Keratinocyte (primary cell): ENCODE measurements at regions not wholly inside any gene's neighbourhood (a gene's known extent, or its start where the extent isn't known, plus 50 kb on each side); places are given as distances from the start of the nearest gene placed in this dataset.

Source experiments
- DNase-seq: peaks from one replicate; pipeline ENCODE4 v3.0.0-alpha.2; 2011; ENCODE audit warnings: low read depth, missing footprints, low spot score
- FAIRE-seq: peaks from 2 replicates; lab custom pipeline; 2011; peaks lifted over from hg19 to GRCh38; lab: Jason Lieb, UNC
- H2AFZ ChIP-seq: 2 replicates; pipeline ENCODE4 v1.6.0; 2012; ENCODE audit warnings: low read length, control low read depth, inconsistent platforms; ENCODE audit not compliant: control insufficient read depth
- H3K27ac ChIP-seq: 2 replicates; pipeline ENCODE4 v1.5.1; 2011; ENCODE audit warnings: low read length; ENCODE audit not compliant: control insufficient read depth, insufficient read depth
- H3K27me3 ChIP-seq: 3 replicates; pipeline ENCODE4 v1.6.0; 2011; ENCODE audit warnings: low read length; ENCODE audit not compliant: control insufficient read depth, insufficient read depth; ENCODE audit errors: extremely low read depth
- H3K36me3 ChIP-seq, 2 experiments: 2 replicates in 1 of 2; 3 replicates in 1 of 2; pipeline ENCODE4 v1.5.1; 2011; ENCODE audit warnings: low read length in 2 of 2, mild to moderate bottlenecking in 1 of 2; ENCODE audit not compliant: control insufficient read depth in 2 of 2, insufficient read depth in 2 of 2; ENCODE audit errors: extremely low read depth in 1 of 2
- H3K4me1 ChIP-seq: 3 replicates; pipeline ENCODE4 v1.5.1; 2011; ENCODE audit warnings: low read length; ENCODE audit not compliant: control insufficient read depth, insufficient read depth; ENCODE audit errors: extremely low read depth
- H3K4me2 ChIP-seq: 3 replicates; pipeline ENCODE4 v1.6.0; 2011; ENCODE audit warnings: low read depth, low read length; ENCODE audit not compliant: control insufficient read depth, insufficient read depth; ENCODE audit errors: extremely low read depth
- H3K4me3 ChIP-seq, 3 experiments: fragments of 200-600 bp in 1 of 3; sonication (generic) in 1 of 3; 2 replicates in 2 of 3; 3 replicates in 1 of 3; pipeline ENCODE4 v1.5.1; 2011 to 2016; ENCODE audit warnings: low read length in 3 of 3, mild to moderate bottlenecking in 3 of 3, control low read depth in 2 of 3, inconsistent platforms in 1 of 3, low read depth in 1 of 3, mixed read lengths in 1 of 3, mixed run types in 1 of 3, moderate library complexity in 1 of 3; ENCODE audit not compliant: control insufficient read depth in 2 of 3, insufficient read depth in 2 of 3; ENCODE audit errors: extremely low read depth in 1 of 3
- H3K79me2 ChIP-seq: 2 replicates; pipeline ENCODE4 v1.6.0; 2012; ENCODE audit warnings: low read length; ENCODE audit not compliant: control insufficient read depth, insufficient read depth
- H3K9ac ChIP-seq: 3 replicates; pipeline ENCODE4 v1.6.0; 2011; ENCODE audit warnings: low read length; ENCODE audit not compliant: control insufficient read depth, insufficient read depth; ENCODE audit errors: extremely low read depth
- H3K9me1 ChIP-seq: 3 replicates; pipeline ENCODE4 v1.6.0; 2011; ENCODE audit warnings: low read length; ENCODE audit not compliant: control insufficient read depth, insufficient read depth; ENCODE audit errors: extremely low read depth
- H3K9me3 ChIP-seq: 2 replicates; pipeline ENCODE4 v1.5.1; 2012; ENCODE audit warnings: low read depth, low read length; ENCODE audit not compliant: control insufficient read depth
- H4K20me1 ChIP-seq: 3 replicates; pipeline ENCODE4 v1.6.0; 2011; ENCODE audit warnings: low read length; ENCODE audit not compliant: control insufficient read depth, insufficient read depth; ENCODE audit errors: extremely low read depth
- EZH2 ChIP-seq: IDR thresholded peaks from one replicate; pipeline ENCODE4 v1.6.1; 2012; ENCODE audit warnings: inconsistent platforms, mild to moderate bottlenecking, low read length, moderate library complexity
- dilution Hi-C: fragments of 300-500 bp; cut with MboI; formaldehyde crosslinking; loops from one replicate; pipeline ENCODE4 v1.7.0; 2020; ENCODE audit warnings: low sequenced_read_pairs; ENCODE audit not compliant: extremely low pct_ligation_motif_present
- TF ChIP-seq, protein P1 (sequence below), 3 experiments: IDR thresholded peaks in 1 of 3; conservative IDR thresholded peaks in 1 of 3; optimal IDR thresholded peaks in 1 of 3; 2 replicates in 2 of 3; 3 replicates in 1 of 3; pipeline versions ENCODE3 to v1.5.1; 2011; ENCODE audit warnings: low read length in 3 of 3, mild to moderate bottlenecking in 3 of 3, moderate library complexity in 2 of 3, control low read depth in 1 of 3, inconsistent platforms in 1 of 3; ENCODE audit not compliant: insufficient read depth in 2 of 3; ENCODE audit errors: extremely low read depth in 1 of 3

DNA sequence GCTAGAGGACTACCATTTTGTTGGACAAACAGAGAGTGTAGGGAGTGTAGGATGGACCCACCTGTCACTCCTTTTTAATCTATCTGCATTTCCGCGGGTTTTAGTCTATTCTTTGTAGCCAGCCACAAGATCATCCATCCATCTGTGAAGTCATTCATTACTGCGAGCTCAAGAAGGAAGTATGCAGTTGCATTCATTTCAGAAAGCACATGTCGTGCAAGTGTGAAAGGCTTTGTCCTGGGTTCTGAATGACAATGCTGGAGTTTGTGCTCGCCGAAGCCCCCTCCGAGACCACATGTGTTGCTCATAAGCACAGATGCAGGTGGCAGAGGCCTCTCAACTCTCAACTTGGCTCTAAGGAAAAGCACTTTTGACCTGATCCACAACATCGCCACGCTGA is 70.3 kb upstream of the BASP1 start:
- H3K9me1 ChIP-seq: no peaks in the 10 kb centered on the region
- H3K79me2 ChIP-seq: no peaks in the 10 kb centered on the region
- H3K27me3 ChIP-seq: no peaks in the 10 kb centered on the region
- TF ChIP-seq, protein P1, sequence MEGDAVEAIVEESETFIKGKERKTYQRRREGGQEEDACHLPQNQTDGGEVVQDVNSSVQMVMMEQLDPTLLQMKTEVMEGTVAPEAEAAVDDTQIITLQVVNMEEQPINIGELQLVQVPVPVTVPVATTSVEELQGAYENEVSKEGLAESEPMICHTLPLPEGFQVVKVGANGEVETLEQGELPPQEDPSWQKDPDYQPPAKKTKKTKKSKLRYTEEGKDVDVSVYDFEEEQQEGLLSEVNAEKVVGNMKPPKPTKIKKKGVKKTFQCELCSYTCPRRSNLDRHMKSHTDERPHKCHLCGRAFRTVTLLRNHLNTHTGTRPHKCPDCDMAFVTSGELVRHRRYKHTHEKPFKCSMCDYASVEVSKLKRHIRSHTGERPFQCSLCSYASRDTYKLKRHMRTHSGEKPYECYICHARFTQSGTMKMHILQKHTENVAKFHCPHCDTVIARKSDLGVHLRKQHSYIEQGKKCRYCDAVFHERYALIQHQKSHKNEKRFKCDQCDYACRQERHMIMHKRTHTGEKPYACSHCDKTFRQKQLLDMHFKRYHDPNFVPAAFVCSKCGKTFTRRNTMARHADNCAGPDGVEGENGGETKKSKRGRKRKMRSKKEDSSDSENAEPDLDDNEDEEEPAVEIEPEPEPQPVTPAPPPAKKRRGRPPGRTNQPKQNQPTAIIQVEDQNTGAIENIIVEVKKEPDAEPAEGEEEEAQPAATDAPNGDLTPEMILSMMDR (optimal IDR thresholded peaks at IDR 0.05 in 1 of 3, IDR thresholded peaks at IDR 0.05 in 1 of 3, conservative IDR thresholded peaks at IDR 0.05 in 1 of 3; ENCODE audit: extremely low read depth in 1 of 3, insufficient read depth in 2 of 3, low read length in 3 of 3): no peak
- TF ChIP-seq EZH2: no peak
- FAIRE-seq (no peak), DNase-seq (no peak)
- H3K27ac ChIP-seq: no peak overlapping the region
- no peaks in the 10 kb centered on the region for H3K9me3 ChIP-seq
- H3K36me3 ChIP-seq: no peaks in the 10 kb centered on the region
- no peak overlapping the region for H2AFZ ChIP-seq
- no peaks in the 10 kb centered on the region for H4K20me1 ChIP-seq
- H3K4me3 ChIP-seq: no peak overlapping the region
- H3K4me2 ChIP-seq: no peak overlapping the region
- dilution Hi-C loops: no loop called here
- H3K4me1 ChIP-seq: peaks cover 9% of the 10 kb centered on the region
- H3K9ac ChIP-seq: no peak overlapping the region

DNA sequence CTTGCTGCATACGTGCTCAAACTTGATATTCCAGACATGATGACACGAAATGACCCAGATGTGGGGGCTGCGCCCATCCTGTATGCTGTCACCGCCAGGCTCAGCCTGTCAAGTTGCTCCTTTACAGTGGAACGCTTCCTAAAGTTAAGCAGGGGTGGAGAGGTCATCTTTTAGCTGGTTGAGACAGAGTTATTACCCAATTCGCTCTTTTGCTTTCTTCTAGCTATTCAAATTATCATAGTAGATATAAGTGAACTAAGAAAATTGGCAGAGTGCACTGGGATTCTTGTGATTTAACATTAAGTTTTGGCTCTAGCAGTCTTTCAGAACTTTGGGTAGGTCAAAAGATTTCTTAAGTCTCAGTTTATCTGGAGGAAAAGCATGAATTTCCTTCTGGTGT is 69.8 kb upstream of the BASP1 start:
- Histone ChIP-seq H3K9me3 (no peaks in the 10 kb centered on the region), H3K4me2 (no peak overlapping the region), H3K36me3 (no peaks in the 10 kb centered on the region), H3K79me2 (no peaks in the 10 kb centered on the region), H2AFZ (no peak overlapping the region), H4K20me1 (no peaks in the 10 kb centered on the region), H3K27me3 (no peaks in the 10 kb centered on the region), H3K9me1 (no peaks in the 10 kb centered on the region), H3K4me1 (peaks cover 9% of the 10 kb centered on the region), H3K4me3 (no peak overlapping the region), H3K27ac (no peak overlapping the region), H3K9ac (no peak overlapping the region)
- DNase-seq (no peak), FAIRE-seq (no peak)
- dilution Hi-C loops: no loop called here
- TF ChIP-seq EZH2: no peak
- TF ChIP-seq, protein P1 (optimal IDR thresholded peaks at IDR 0.05 in 1 of 3, IDR thresholded peaks at IDR 0.05 in 1 of 3, conservative IDR thresholded peaks at IDR 0.05 in 1 of 3; ENCODE audit: extremely low read depth in 1 of 3, insufficient read depth in 2 of 3, low read length in 3 of 3): no peak
